GM18909 (cell line): ENCODE measurements at regions not wholly inside any gene's neighbourhood (a gene's known extent, or its start where the extent isn't known, plus 50 kb on each side); places are given as distances from the start of the nearest gene placed in this dataset.

Source experiments
- ATAC-seq: cut with Tn5 transposase; IDR thresholded peaks from one replicate; pipeline ENCODE4 v1.9.1; 2021; ENCODE audit warnings: mild to moderate bottlenecking; ENCODE audit not compliant: unreplicated experiment, poor library complexity

DNA sequence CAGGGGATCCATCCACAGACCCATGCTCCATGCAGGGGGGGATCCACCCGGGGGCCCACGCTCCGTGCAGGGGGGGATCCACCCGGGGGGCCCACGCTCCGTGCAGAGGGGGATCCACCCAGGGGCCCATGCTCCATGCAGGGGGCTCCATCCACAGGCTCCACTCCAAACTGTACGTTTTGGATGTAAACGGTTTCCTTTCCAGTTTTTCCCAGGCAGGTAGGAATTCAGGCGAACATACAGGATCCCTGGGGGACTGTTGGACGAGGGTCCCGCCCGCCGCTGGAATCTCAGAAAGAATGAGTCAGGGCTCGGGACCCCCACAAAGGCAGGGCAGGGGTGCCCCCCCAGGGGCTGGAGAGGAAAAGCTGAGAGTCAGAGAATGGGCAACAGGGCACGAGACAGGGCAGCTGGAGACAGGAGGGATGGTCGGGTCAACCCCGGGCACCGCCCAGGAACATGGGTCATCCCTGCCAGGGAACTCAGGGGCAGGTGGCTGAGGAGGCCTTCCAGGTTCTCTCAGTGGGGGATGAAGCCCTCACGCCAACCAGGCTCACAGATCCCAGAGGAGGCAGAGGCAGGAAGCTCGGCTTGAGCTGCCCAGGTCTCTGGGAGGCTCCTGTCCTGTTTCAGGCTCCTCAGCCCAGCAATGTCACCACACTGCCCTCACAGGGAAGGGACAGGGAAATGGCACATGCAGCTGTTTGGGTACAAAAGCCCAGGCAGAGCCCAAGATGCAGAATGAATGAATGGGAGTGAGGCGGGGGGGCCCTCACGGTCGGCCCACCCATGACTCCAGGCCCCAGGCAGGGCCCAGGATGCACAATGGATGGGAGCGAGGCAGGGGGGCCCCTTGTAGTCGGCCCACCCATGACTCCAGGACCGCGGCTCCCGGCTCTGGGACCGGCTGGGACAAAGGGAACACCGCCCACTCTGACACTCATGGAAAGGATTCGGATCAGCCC lies 200.2 kb downstream of the BRD1 start:
- no peak for ATAC-seq

- ATAC-seq: no peak
These were observed 201.1 kb downstream of the BRD1 start for GRCh38 chr22:49626361-49627216.

- no peak for ATAC-seq
These were observed 203.1 kb downstream of the BRD1 start for GRCh38 chr22:49624421-49625177.

DNA sequence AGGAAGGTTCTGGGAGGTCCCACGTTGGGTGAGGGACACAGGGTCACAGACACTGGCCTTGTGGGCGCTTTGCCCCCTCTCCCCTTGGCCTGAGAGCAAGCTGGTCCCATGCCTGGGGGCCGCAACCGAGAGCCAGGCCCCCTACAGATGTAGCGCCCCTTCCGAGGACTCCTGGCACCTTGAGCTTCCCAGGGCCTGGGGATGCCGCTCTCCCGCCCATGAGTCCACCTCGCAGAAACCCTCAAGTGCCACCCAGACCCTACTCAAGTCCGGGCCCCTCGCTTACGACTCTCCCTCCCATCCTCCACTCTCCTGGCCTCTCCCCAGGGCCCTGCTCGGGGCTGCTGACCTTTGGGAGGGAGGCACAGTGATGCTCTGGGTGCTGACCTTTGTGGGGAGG lies 204.0 kb downstream of the BRD1 start:
- no peak for ATAC-seq

DNA sequence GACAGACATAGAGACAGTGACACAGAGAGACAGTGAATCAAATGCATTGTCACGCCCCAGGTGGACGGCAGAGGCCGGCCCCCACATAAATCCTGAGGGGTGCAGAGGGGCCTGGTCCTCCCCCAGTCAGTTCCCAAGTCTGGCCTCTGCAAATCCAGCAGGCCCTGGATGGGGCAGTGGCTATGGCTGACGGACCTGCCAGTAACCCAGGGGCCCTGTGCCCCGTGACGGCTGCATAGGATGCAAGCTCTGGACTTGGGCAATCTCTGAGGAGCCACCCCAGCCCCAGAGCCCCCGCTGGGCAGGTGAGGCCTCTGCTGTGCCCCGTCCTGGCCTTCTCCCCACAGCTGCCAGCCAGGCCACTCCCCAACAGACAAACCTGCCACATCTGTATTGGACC lies 204.5 kb downstream of the BRD1 start:
- no peak for ATAC-seq

- no peak for ATAC-seq
These were observed 205.2 kb downstream of the BRD1 start for GRCh38 chr22:49622241-49623105.

GRCh38 chr22:49621601-49622210 lies 206.0 kb downstream of the BRD1 start:
- ATAC-seq: no peak

DNA sequence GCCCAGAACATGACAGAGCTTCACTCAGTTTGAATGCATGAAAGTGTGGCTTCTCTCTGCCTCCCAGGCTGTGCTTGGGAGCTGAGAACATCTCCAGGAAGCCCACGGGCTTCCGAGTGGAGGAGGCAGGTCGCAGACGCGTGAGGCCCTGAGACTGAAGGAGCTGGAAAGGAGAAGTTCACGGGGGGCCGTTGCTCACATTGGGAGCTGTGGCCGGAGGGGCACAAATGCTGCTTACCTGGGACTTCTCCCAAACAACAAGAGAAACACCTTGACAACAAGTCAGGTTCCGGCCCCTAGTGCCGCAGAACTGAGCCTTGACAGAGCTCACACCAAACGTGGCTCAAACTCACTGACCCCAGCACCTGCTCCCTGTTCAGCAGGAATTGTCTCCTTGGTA lies 207.0 kb downstream of the BRD1 start:
- no peak for ATAC-seq

- no peak for ATAC-seq
These were observed 207.6 kb downstream of the BRD1 start for GRCh38 chr22:49620003-49620556.

- ATAC-seq: no peak
These were observed 208.4 kb downstream of the BRD1 start for GRCh38 chr22:49619301-49619700.

DNA sequence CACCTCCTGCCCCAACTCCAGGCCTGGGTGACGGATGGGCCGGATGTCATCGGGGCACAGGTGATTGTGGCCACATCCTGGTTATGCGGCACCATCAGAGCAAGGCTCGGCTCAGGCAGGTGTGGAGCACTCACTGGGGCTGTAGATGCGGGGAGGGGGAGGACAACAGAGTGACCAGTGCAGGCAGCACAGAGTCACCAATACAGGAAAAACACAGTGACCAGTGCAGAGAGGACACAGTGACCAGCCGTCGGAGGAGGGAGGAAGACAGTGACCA lies 209.1 kb downstream of the BRD1 start:
- no peak for ATAC-seq

GRCh38 chr22:49617866-49618676 lies 209.6 kb downstream of the BRD1 start:
- ATAC-seq: no peak

DNA sequence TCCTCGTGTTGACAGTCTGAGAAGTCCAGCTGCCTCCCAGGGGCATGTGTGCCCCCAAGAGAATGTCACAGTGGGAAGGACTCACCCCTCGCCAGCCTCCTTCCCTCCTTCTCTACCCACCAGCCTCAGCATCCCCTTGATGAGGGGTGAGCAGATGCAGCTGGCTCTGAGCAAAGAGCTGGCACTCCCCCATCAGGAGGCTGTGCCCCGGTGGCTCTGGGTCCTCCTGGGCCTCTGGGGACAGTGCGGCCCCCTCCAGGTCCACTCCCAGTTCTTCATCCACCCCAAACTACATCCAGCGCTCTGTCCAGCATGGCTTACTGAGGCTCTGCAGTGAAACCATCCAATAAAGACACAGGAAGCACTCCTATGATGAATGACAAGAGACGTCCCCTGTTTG lies 210.4 kb downstream of the BRD1 start:
- ATAC-seq: no peak

DNA sequence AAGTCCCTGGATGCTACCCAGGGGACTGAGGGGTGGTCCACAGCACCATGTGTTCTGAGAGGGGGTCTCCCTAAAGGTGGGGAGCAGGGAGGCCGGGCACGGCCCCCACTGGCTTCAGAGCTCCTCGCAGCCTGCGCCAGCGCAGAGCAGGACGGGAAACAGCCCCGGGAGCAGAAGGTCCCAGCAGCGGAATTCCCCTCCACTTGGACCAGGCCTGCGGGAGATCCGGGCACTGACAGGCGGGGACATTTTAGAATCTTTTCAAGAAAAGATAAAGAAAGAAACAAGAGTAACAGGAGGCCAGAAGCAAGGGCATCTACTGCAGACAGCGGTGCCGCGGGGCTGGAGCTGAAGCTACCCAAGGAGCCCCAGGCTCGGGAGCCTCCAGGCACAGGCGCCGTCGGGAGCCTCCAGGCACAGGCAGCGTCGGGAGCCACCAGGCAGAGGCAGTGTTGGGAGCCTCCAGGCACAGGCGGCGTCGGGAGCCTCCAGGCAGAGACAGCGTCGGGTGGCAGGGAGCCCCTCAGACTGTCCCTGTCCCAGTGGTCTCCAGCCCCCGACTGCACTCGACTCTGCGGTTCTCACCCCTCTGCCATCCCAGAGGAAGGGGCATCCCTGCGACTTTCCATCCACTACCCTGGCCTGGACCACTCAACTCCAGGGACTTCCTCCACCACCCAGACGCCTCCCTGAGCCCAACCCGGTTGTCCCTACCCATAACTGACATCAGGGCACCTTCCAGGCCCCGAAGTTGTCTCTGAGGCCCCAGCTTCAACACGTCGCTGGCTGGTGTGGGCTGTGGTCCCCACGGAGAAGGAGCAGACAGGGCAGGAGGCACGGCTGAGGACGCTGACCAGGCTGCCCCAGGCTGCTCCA lies 211.1 kb downstream of the BRD1 start:
- no peak for ATAC-seq

GRCh38 chr22:49614966-49615965 lies 212.4 kb downstream of the BRD1 start:
- ATAC-seq: no peak
